WTC11 (cell line): ENCODE measurements at regions not wholly inside any gene's neighbourhood (a gene's known extent, or its start where the extent isn't known, plus 50 kb on each side); places are given as distances from the start of the nearest gene placed in this dataset.

Experiments used
- ATF6 ChIP-seq: sonication (generic); formaldehyde crosslinking; IDR thresholded peaks from 2 replicates; pipeline ENCODE4 v1.8.1; 2023; ENCODE audit warnings: mild to moderate bottlenecking, missing genetic modification reagents
- CTCF ChIP-seq: fragments of 200-600 bp; IDR thresholded peaks from 2 replicates; pipeline ENCODE4 v1.8.0; 2022; ENCODE audit warnings: antibody characterized with exemption
- ESRRA ChIP-seq: sonication (generic); formaldehyde crosslinking; IDR thresholded peaks from 2 replicates; pipeline ENCODE4 v1.8.1; 2022; ENCODE audit warnings: mild to moderate bottlenecking, missing genetic modification reagents, borderline replicate concordance
- FOXK1 ChIP-seq: sonication (generic); formaldehyde crosslinking; IDR thresholded peaks from 2 replicates; pipeline ENCODE4 v1.8.0; 2022; ENCODE audit warnings: mild to moderate bottlenecking, moderate library complexity, missing genetic modification reagents
- GABPB1 ChIP-seq: sonication (generic); formaldehyde crosslinking; IDR thresholded peaks from 2 replicates; pipeline ENCODE4 v1.8.1; 2023; ENCODE audit warnings: mild to moderate bottlenecking, missing genetic modification reagents
- MAX ChIP-seq: sonication (generic); formaldehyde crosslinking; IDR thresholded peaks from 2 replicates; pipeline ENCODE4 v1.8.0; 2022; ENCODE audit warnings: mild to moderate bottlenecking, missing genetic modification reagents
- MXD4 ChIP-seq: fragments of 250-450 bp; sonication (Bioruptor Pico); IDR thresholded peaks from 2 replicates; pipeline ENCODE4 v1.8.0; 2021; ENCODE audit warnings: mild to moderate bottlenecking, moderate library complexity, borderline replicate concordance
- SMAD3 ChIP-seq: sonication (generic); formaldehyde crosslinking; IDR thresholded peaks from 2 replicates; pipeline ENCODE4 v1.8.0; 2022; ENCODE audit warnings: missing genetic modification reagents, mild to moderate bottlenecking, borderline replicate concordance
- SP1 ChIP-seq: sonication (generic); formaldehyde crosslinking; conservative IDR thresholded peaks from 2 replicates; pipeline ENCODE4 v1.8.1; 2022; ENCODE audit warnings: missing genetic modification reagents
- TCF7 ChIP-seq: sonication (generic); formaldehyde crosslinking; IDR thresholded peaks from 2 replicates; pipeline ENCODE4 v1.8.0; 2022; ENCODE audit warnings: mild to moderate bottlenecking, low read depth, missing genetic modification reagents, moderate library complexity
- ZBTB21 ChIP-seq: sonication (generic); formaldehyde crosslinking; IDR thresholded peaks from 2 replicates; pipeline ENCODE4 v1.8.1; 2023; ENCODE audit warnings: mild to moderate bottlenecking, missing genetic modification reagents, borderline replicate concordance
- ZNF138 ChIP-seq: sonication (generic); formaldehyde crosslinking; conservative IDR thresholded peaks from 2 replicates; pipeline ENCODE4 v1.8.1; 2022; ENCODE audit warnings: mild to moderate bottlenecking, moderate library complexity, missing genetic modification reagents
- ZNF281 ChIP-seq: sonication (generic); formaldehyde crosslinking; IDR thresholded peaks from 2 replicates; pipeline ENCODE4 v1.8.0; 2023; ENCODE audit warnings: mild to moderate bottlenecking, missing genetic modification reagents

- TF ChIP-seq SMAD3: no peak
- TF ChIP-seq CTCF: no peak
- TF ChIP-seq GABPB1 (CRISPR knock-in tag): no peak
- no peak for TF ChIP-seq ESRRA (CRISPR knock-in tag)
- TF ChIP-seq TCF7: no peak
- no peak for TF ChIP-seq MAX (CRISPR knock-in tag)
- no peak for TF ChIP-seq ZBTB21
- no peak for TF ChIP-seq MXD4 (CRISPR knock-in tag)
- no peak for TF ChIP-seq ZNF281 (CRISPR knock-in tag)
- TF ChIP-seq ATF6 (CRISPR knock-in tag): no peak
- TF ChIP-seq SP1 (CRISPR knock-in tag): no peak
- TF ChIP-seq FOXK1 (CRISPR knock-in tag): no peak
- no peak for TF ChIP-seq ZNF138 (CRISPR knock-in tag)
Observed at GRCh38 chr11:41533761-41534160, 74.3 kb upstream of the LRRC4C start.
